ENCODE measurements at regions not wholly inside any gene's neighbourhood (a gene's known extent, or its start where the extent isn't known, plus 50 kb on each side); places are given as distances from the start of the nearest gene placed in this dataset.
"Not testable (repeated sequence)": the region's sequence is repeated elsewhere in the genome, so short reads cannot be mapped to it uniquely, and the experiment has no call there.

DNA sequence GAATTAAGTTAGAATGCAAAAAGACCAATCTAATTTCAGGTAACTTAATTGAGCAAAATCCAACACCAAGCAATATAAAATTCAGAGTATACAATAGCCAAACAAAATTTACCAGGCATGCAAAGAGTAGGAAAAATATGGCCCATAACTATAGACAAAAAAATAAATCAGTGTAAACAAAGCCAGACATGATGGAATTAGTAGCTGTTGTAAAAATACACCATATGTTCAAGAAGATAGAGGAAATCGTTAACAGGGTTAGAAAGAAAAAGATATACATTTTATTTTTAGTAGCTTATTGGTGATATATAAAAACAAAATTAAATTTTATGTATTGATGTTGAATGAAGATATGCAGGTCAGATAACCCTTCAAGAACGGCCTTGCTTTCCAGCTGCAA is 621.1 kb upstream of the MIR17HG start:
- POLR2A ChIA-PET: no interaction called here

DNA sequence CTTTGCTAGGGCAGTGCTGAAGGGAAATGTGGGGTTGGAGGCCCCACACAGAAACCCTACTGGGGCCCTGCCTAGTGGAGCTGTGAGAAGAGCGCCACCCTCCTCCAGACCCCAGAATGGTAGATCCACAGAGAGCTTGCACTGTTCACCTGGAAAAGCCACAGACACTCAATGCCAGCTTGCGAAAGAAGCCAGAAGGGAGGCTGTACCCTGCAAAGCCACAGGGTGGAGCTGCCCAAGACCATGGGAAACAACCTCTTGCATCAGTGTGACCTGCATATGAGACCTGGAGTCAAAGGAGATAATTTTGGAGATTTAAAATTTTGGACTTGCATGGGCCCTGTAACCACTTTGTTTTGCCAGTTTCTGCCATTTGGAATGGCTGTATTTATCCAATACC is 615.4 kb upstream of the MIR17HG start:
- H3K27me3 Mint-ChIP-seq: no peaks in the 10 kb centered on the region
- H3K9me3 Mint-ChIP-seq: peaks cover 28% of the 10 kb centered on the region
- CTCF ChIA-PET: no interaction called here
- H3K4me3 Mint-ChIP-seq: no peak overlapping the region
- H3K27ac Mint-ChIP-seq: no peak overlapping the region
- H3K4me1 Mint-ChIP-seq (ENCODE audit: low read depth): no peaks in the 10 kb centered on the region
- POLR2A ChIA-PET: no interaction called here
- no peaks in the 10 kb centered on the region for H3K36me3 Mint-ChIP-seq
- intact Hi-C loops (cut with micrococcal nuclease): no loop called here
- no peak for DNase-seq

More for the DNA sequence above, 621.1 kb upstream of the MIR17HG start:
- H3K36me3 Mint-ChIP-seq: no peaks in the 10 kb centered on the region
- H3K27me3 Mint-ChIP-seq: no peaks in the 10 kb centered on the region
- no peak overlapping the region for H3K4me3 Mint-ChIP-seq
- no peak overlapping the region for H3K27ac Mint-ChIP-seq
- CTCF ChIA-PET: no interaction called here
- intact Hi-C loops (cut with micrococcal nuclease): no loop called here
- no peaks in the 10 kb centered on the region for H3K4me1 Mint-ChIP-seq (ENCODE audit: low read depth)
- no peak for DNase-seq
- peaks cover 12% of the 10 kb centered on the region for H3K9me3 Mint-ChIP-seq

DNA sequence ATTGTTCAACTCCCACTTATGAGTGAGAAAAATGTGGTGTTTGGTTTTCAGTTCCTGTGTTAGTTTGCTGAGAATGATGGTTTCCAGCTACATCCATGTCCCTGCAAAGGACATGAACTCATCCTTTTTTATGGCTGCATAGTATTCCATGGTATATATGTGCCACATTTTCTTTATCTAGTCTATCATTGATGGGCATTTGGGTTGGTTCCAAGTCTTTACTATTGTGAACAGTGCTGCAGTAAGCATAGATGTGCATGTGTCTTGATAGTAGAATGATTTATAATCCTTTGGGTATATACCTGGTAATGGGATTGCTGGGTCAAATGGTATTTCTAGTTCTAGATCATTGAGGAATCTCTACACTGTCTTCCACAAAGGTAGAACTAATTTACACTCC is 613.0 kb upstream of the MIR17HG start:
- H3K4me3 Mint-ChIP-seq; H3K27me3 Mint-ChIP-seq; DNase-seq; intact Hi-C loops (cut with micrococcal nuclease); H3K4me1 Mint-ChIP-seq (ENCODE audit: low read depth); H3K36me3 Mint-ChIP-seq; H3K27ac Mint-ChIP-seq; POLR2A ChIA-PET; CTCF ChIA-PET: not testable (repeated sequence)
- peaks cover 33% of the 10 kb centered on the region for H3K9me3 Mint-ChIP-seq

DNA sequence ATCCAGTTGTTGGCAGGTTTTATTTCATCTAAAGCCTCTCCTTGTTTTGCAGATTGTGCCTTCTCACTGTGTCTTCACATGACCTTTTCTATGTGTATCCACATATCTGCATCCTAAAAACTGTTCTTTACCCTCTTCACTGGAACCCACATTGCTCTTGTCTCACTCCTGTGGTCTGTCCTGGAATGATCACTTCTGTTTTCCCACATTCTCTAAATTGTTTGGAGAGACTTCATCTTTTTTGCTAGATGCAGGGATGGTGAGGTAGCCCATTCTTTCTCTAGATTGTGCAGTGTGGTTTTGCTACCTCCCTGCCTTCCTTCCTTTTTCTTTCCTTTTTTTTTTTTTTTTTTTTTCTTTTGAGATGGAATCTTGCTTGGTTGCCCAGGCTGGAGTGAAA is 608.6 kb upstream of the MIR17HG start:
- CTCF ChIA-PET: no interaction called here
- POLR2A ChIA-PET: no interaction called here
- H3K27ac Mint-ChIP-seq: no peak overlapping the region
- H3K9me3 Mint-ChIP-seq: peaks cover 20% of the 10 kb centered on the region
- DNase-seq: no peak
- intact Hi-C loops (cut with micrococcal nuclease): no loop called here
- H3K27me3 Mint-ChIP-seq: no peaks in the 10 kb centered on the region
- no peaks in the 10 kb centered on the region for H3K36me3 Mint-ChIP-seq
- H3K4me1 Mint-ChIP-seq (ENCODE audit: low read depth): no peaks in the 10 kb centered on the region
- no peak overlapping the region for H3K4me3 Mint-ChIP-seq

DNA sequence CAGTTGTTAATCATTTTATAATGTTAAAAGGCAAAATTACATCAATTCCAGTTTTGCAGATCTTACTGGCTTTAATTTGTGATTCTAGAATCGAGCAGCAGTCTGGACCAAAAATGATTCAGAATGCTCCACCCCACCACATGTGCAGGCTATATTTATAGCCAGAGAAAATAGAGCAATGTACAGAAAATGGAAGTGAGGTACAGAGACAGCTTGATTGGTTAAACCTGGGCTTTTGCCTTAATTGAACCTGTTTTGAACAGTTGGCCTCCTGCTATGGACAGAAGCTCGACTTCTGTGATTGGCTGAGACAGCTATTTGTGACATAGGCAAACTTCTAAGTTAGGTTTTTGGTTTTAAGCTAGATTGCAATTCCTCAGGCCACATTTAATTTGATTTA is 607.4 kb upstream of the MIR17HG start:
- no peaks in the 10 kb centered on the region for H3K27me3 Mint-ChIP-seq
- H3K9me3 Mint-ChIP-seq: peaks cover 17% of the 10 kb centered on the region
- no peak for DNase-seq
- H3K4me3 Mint-ChIP-seq: no peak overlapping the region
- no peaks in the 10 kb centered on the region for H3K36me3 Mint-ChIP-seq
- CTCF ChIA-PET: no interaction called here
- POLR2A ChIA-PET: no interaction called here
- no peaks in the 10 kb centered on the region for H3K4me1 Mint-ChIP-seq (ENCODE audit: low read depth)
- H3K27ac Mint-ChIP-seq: no peak overlapping the region
- intact Hi-C loops (cut with micrococcal nuclease): no loop called here

DNA sequence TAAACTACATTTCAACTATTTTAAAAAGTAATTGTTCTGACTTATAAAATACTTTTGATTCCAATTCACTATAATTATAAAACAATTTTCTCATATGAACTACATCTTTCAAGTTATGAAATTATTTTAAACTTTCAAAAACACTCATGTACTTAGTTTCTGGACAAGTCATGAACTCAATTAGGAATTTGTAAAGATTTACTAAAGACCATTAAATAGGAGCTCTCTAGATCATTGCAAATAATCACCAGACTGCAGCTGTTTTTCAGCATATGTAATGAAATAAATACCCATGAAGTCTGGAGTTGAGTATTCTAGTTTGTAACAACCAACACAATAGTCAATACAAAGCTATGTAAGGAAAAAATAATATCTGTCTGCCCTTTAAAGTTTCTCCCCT is 605.1 kb upstream of the MIR17HG start:
- ChIA-PET CTCF (no interaction called here), POLR2A (no interaction called here)
- no peak overlapping the region for H3K4me3 Mint-ChIP-seq
- peaks cover 11% of the 10 kb centered on the region for H3K9me3 Mint-ChIP-seq
- H3K36me3 Mint-ChIP-seq: no peaks in the 10 kb centered on the region
- intact Hi-C loops (cut with micrococcal nuclease): no loop called here
- no peak for DNase-seq
- no peak overlapping the region for H3K27ac Mint-ChIP-seq
- H3K27me3 Mint-ChIP-seq: no peaks in the 10 kb centered on the region
- no peaks in the 10 kb centered on the region for H3K4me1 Mint-ChIP-seq (ENCODE audit: low read depth)

DNA sequence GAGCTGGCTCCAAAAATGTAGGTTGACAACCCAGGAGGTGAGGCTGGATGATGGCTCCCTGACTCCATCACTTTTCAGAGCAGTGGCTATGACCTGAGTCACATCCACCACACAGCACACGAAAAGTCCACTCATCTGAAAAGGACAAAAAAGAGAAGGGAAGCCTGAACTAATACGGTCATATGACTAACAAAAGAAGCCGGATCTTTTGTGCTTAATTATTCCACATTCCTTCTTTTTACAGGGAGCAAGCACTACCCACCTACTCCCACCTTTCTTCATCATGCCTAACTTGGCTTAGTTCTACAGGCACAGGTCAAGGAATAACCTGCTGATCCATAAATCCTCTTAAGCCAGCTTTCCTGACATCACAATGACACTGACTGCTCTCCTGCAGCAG is 601.3 kb upstream of the MIR17HG start:
- Mint-ChIP-seq H3K36me3 (no peaks in the 10 kb centered on the region), H3K27ac (no peak overlapping the region), H3K4me3 (no peak overlapping the region), H3K27me3 (no peaks in the 10 kb centered on the region), H3K9me3 (peaks cover 12% of the 10 kb centered on the region), H3K4me1 (ENCODE audit: low read depth) (no peaks in the 10 kb centered on the region)
- no peak for DNase-seq
- CTCF ChIA-PET: no interaction called here
- POLR2A ChIA-PET: no interaction called here
- intact Hi-C loops (cut with micrococcal nuclease): no loop called here

DNA sequence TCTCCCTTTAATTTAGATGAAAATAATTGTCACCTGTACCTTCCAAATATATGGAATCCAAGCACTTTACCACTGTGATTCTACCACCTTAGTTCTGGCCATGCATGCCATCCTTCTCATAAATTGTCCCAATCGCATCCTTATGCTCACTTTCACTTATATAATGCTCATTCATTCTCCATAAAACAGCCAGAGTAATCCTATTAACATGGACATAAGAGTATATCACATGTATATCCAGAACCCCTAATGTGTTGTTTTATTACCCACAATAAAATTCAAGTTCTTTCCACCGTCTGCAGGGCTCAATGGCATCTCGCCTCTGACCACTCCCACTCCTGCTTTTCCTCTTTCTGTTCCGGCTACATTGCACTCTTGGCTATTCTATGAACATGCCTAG is 597.5 kb upstream of the MIR17HG start:
- ChIA-PET CTCF (no interaction called here), POLR2A (no interaction called here)
- DNase-seq: no peak
- Mint-ChIP-seq H3K9me3 (peaks cover 13% of the 10 kb centered on the region), H3K27ac (no peak overlapping the region), H3K36me3 (no peaks in the 10 kb centered on the region), H3K4me1 (ENCODE audit: low read depth) (no peaks in the 10 kb centered on the region), H3K27me3 (no peaks in the 10 kb centered on the region), H3K4me3 (no peak overlapping the region)
- intact Hi-C loops (cut with micrococcal nuclease): no loop called here

DNA sequence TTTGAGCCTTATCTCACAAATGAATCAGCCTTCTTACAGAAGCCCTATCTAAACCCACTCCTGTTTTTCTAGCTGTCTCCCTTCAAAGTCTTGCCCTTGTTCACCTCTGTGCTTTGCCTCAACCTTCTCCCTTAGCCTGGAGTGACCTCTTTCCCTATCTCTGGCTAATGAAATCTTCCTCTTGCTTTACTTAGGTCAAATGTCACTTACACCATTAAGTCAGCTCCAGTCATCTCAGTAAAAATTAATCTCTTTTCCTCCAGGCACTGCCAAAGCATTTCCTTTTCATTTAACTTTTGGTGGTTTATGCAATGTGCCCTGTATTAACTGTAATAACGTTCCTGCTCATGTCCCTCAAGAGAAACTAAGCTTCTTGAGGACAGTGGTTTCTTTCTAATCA is 596.5 kb upstream of the MIR17HG start:
- peaks cover 13% of the 10 kb centered on the region for H3K9me3 Mint-ChIP-seq
- no peaks in the 10 kb centered on the region for H3K4me1 Mint-ChIP-seq (ENCODE audit: low read depth)
- CTCF ChIA-PET: no interaction called here
- intact Hi-C loops (cut with micrococcal nuclease): no loop called here
- H3K36me3 Mint-ChIP-seq: no peaks in the 10 kb centered on the region
- no peaks in the 10 kb centered on the region for H3K27me3 Mint-ChIP-seq
- no peak overlapping the region for H3K4me3 Mint-ChIP-seq
- no peak for DNase-seq
- no peak overlapping the region for H3K27ac Mint-ChIP-seq
- POLR2A ChIA-PET: no interaction called here

DNA sequence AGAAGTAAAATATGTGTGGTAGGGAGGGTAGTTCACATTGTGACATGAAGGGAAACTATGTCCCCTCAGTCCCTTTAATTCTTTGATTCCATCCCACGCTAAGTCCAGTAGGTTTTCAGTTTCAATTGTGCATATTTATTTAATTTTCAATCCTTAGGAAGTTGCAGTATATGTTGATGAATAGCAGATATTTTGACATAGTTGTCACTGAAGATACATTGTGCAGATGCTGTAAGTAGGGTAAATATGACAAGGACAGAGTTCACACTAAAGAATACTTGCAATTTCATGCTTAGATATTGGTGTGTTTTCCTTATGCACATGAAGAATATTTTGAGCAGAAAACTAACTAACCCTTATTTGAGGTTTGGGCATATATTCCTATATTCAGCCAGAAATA is 595.4 kb upstream of the MIR17HG start:
- intact Hi-C loops (cut with micrococcal nuclease): no loop called here
- Mint-ChIP-seq H3K4me3 (no peak overlapping the region), H3K36me3 (no peaks in the 10 kb centered on the region)

DNA sequence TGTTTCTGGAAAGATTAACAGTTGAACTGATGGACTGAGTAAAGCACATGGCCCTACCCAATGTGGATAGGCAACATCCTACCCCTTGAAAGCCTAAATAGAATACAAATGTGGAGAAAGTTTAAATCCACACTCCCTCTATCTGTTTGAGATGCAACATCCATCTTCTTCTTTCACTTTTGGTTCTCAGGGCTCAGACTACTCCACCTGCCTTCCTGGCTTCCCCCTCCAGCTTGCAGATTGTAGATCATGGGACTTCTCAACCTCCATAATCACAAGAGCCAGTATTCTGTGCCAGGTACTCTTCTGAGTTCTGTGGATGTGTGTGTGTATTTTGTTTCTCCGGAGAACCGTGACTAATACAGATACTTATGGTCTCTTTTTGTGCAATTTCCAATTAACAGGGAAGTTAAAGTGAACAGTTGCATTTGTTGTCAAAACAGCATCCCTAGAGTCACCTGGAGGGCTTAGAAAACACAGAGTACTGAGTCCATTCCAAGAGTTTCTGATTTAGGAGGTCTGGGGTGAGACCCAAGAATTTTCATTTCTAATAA is 590.3 kb upstream of the MIR17HG start:
- intact Hi-C loops (cut with micrococcal nuclease): no loop called here
- Mint-ChIP-seq H3K9me3 (peaks cover 10% of the 10 kb centered on the region), H3K27ac (no peak overlapping the region), H3K36me3 (no peaks in the 10 kb centered on the region), H3K27me3 (no peaks in the 10 kb centered on the region), H3K4me1 (ENCODE audit: low read depth) (no peaks in the 10 kb centered on the region), H3K4me3 (no peak overlapping the region)
- CTCF ChIA-PET: no interaction called here
- POLR2A ChIA-PET: no interaction called here
- DNase-seq: no peak

More for the DNA sequence above, 595.4 kb upstream of the MIR17HG start:
- ChIA-PET POLR2A (no interaction called here), CTCF (no interaction called here)
- H3K27me3 Mint-ChIP-seq: no peaks in the 10 kb centered on the region
- H3K4me1 Mint-ChIP-seq (ENCODE audit: low read depth): no peaks in the 10 kb centered on the region
- DNase-seq: no peak
- H3K9me3 Mint-ChIP-seq: peaks cover 13% of the 10 kb centered on the region
- no peak overlapping the region for H3K27ac Mint-ChIP-seq

DNA sequence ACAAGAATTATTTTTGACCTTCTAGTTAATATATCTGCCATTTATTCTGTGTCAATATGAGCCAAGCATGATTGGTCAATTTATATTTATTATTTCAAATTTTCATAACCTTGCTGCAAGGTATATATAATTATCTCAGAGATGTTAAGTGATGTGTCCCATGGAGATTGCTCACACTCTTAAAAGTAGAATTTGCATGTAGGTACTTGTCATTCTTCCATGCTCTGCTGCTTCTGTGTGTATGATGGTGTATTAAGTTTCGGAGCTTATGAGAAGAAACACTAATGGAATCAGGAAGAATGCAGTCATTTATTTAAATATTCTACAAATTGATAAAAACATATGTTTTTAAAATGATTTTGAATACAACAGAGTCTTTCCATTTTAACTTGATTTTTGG is 586.8 kb upstream of the MIR17HG start:
- peaks cover 2% of the 10 kb centered on the region for H3K9me3 Mint-ChIP-seq
- intact Hi-C loops (cut with micrococcal nuclease): no loop called here
- no peak overlapping the region for H3K27ac Mint-ChIP-seq
- no peak overlapping the region for H3K4me3 Mint-ChIP-seq
- CTCF ChIA-PET: no interaction called here
- H3K36me3 Mint-ChIP-seq: no peaks in the 10 kb centered on the region
- H3K27me3 Mint-ChIP-seq: no peaks in the 10 kb centered on the region
- H3K4me1 Mint-ChIP-seq (ENCODE audit: low read depth): no peaks in the 10 kb centered on the region
- POLR2A ChIA-PET: no interaction called here
- DNase-seq: no peak

DNA sequence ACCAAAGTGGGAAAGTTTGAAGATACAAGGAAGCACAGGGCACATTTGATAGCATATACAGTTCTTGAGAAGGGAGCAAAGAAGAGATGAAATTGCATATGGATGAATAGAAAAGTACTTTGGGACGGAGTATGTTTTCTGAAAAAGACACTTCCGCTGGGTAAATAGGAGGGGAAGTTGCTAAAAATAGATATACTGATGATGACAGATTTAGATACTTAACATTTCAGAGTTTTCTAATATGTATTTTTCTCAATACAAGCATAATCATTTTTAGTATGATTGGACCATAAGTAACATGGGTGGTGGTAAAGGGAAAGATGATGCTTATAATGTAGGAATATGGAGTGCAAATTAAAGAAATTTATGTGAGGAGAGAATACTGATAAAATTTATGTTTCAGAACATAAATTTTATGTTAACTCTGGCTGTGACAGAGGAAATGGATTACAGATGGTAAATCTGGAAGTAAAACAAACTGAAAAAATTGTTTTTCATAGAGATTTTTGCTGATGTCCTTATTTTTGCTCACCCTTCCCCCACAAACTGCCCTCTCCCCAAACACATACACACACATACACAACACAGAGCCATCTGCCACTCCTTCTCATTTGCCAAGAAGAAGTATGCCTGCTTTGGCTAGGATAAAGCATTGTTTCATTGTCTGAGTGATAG is 583.9 kb upstream of the MIR17HG start:
- Mint-ChIP-seq H3K4me1 (ENCODE audit: low read depth) (no peaks in the 10 kb centered on the region), H3K36me3 (no peaks in the 10 kb centered on the region), H3K27ac (no peak overlapping the region), H3K27me3 (no peaks in the 10 kb centered on the region), H3K9me3 (peaks cover 5% of the 10 kb centered on the region), H3K4me3 (no peak overlapping the region)
- intact Hi-C loops (cut with micrococcal nuclease): no loop called here
- POLR2A ChIA-PET: no interaction called here
- CTCF ChIA-PET: no interaction called here
- DNase-seq: no peak
